ENCODE measurements at regions not wholly inside any gene's neighbourhood (a gene's known extent, or its start where the extent isn't known, plus 50 kb on each side); places are given as distances from the start of the nearest gene placed in this dataset.

DNA sequence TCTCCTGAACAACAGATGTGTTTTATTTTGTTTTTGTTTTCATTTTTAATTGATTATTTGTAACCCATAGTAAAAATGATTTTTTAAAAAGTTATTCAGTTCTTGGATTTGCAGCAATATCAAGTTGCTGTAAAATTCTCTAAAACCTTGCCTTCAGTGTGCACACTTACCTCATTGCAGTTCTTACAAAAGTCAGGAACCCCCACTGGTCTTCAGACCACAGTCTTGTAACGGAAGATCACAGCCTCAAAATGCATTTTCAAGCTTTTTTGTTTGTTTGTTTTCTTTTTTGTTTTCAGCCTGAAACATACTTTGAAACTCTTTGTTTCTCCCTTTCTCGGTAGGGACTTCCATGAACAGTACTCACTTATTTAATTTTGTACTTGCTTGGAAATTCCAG is 1012.8 kb upstream of the GYPC start:
- H3K27me3 ChIP-seq (ENCODE audit: insufficient read depth, low read length, poor library complexity, severe bottlenecking), result no peaks in the 10 kb centered on the region
- H3K9me3 ChIP-seq (ENCODE audit: insufficient read depth, low read depth, low read length), result no peaks in the 10 kb centered on the region
- H3K4me3 ChIP-seq (ENCODE audit: low read length, poor library complexity, severe bottlenecking), result no peak overlapping the region
- no peak overlapping the region for H2AFZ ChIP-seq (ENCODE audit: low read length)
- H3F3A ChIP-seq (ENCODE audit: low read depth), result no peaks in the 10 kb centered on the region
- H4K20me1 ChIP-seq (ENCODE audit: insufficient read depth, low read length, poor library complexity, severe bottlenecking), result no peaks in the 10 kb centered on the region
- no peaks in the 10 kb centered on the region for H3K79me2 ChIP-seq (ENCODE audit: insufficient read depth, low read length)
- H3K36me3 ChIP-seq (ENCODE audit: insufficient read depth, low read length), result no peaks in the 10 kb centered on the region
- H3K9me2 ChIP-seq (replicated peaks; ENCODE audit: low read depth, low read length), result no peaks in the 10 kb centered on the region
- no peak overlapping the region for H3K4me2 ChIP-seq (ENCODE audit: low read depth, low read length, poor library complexity, severe bottlenecking)
- H3K4me1 ChIP-seq (ENCODE audit: insufficient read depth, low read length, poor library complexity, severe bottlenecking), result no peaks in the 10 kb centered on the region
- no peak overlapping the region for H3K9ac ChIP-seq (ENCODE audit: low read depth, low read length, poor library complexity, severe bottlenecking)
- no peak for TF ChIP-seq EZH2phosphoT487 (IDR thresholded peaks at IDR 0.05; ENCODE audit: borderline replicate concordance)
- TF ChIP-seq, protein P1, sequence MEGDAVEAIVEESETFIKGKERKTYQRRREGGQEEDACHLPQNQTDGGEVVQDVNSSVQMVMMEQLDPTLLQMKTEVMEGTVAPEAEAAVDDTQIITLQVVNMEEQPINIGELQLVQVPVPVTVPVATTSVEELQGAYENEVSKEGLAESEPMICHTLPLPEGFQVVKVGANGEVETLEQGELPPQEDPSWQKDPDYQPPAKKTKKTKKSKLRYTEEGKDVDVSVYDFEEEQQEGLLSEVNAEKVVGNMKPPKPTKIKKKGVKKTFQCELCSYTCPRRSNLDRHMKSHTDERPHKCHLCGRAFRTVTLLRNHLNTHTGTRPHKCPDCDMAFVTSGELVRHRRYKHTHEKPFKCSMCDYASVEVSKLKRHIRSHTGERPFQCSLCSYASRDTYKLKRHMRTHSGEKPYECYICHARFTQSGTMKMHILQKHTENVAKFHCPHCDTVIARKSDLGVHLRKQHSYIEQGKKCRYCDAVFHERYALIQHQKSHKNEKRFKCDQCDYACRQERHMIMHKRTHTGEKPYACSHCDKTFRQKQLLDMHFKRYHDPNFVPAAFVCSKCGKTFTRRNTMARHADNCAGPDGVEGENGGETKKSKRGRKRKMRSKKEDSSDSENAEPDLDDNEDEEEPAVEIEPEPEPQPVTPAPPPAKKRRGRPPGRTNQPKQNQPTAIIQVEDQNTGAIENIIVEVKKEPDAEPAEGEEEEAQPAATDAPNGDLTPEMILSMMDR (conservative IDR thresholded peaks at IDR 0.05; ENCODE audit: low read length), result no peak

DNA sequence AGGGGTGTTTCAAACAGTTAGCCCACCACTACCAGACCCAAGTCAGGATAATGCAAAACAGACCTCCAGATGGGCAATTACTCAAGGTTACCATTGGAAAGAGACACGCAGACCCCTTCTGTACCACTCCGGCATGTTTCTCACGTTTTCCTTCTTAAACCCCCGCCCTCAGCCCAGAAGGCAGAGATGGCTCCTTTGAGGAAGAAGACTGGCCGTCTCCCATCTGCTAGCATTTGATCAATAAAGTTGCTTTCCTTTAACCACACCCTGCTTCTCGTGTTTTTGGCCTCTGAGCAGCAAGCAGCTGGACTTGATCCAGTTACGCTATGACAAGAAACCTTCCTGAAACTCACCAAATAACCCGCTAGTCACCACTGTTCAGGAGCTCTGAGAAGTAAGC is 1012.4 kb upstream of the GYPC start:
- no peak overlapping the region for H2AFZ ChIP-seq (ENCODE audit: low read length)
- no peaks in the 10 kb centered on the region for H3K9me2 ChIP-seq (replicated peaks; ENCODE audit: low read depth, low read length)
- no peak overlapping the region for H3K9ac ChIP-seq (ENCODE audit: low read depth, low read length, poor library complexity, severe bottlenecking)
- no peaks in the 10 kb centered on the region for H3F3A ChIP-seq (ENCODE audit: low read depth)
- no peak overlapping the region for H3K4me2 ChIP-seq (ENCODE audit: low read depth, low read length, poor library complexity, severe bottlenecking)
- no peaks in the 10 kb centered on the region for H4K20me1 ChIP-seq (ENCODE audit: insufficient read depth, low read length, poor library complexity, severe bottlenecking)
- H3K4me1 ChIP-seq (ENCODE audit: insufficient read depth, low read length, poor library complexity, severe bottlenecking), result no peaks in the 10 kb centered on the region
- H3K79me2 ChIP-seq (ENCODE audit: insufficient read depth, low read length), result no peaks in the 10 kb centered on the region
- no peaks in the 10 kb centered on the region for H3K9me3 ChIP-seq (ENCODE audit: insufficient read depth, low read depth, low read length)
- no peak for TF ChIP-seq EZH2phosphoT487 (IDR thresholded peaks at IDR 0.05; ENCODE audit: borderline replicate concordance)
- TF ChIP-seq, protein P1 (conservative IDR thresholded peaks at IDR 0.05; ENCODE audit: low read length), result no peak
- H3K4me3 ChIP-seq (ENCODE audit: low read length, poor library complexity, severe bottlenecking), result no peak overlapping the region
- H3K27me3 ChIP-seq (ENCODE audit: insufficient read depth, low read length, poor library complexity, severe bottlenecking), result no peaks in the 10 kb centered on the region
- no peaks in the 10 kb centered on the region for H3K36me3 ChIP-seq (ENCODE audit: insufficient read depth, low read length)

DNA sequence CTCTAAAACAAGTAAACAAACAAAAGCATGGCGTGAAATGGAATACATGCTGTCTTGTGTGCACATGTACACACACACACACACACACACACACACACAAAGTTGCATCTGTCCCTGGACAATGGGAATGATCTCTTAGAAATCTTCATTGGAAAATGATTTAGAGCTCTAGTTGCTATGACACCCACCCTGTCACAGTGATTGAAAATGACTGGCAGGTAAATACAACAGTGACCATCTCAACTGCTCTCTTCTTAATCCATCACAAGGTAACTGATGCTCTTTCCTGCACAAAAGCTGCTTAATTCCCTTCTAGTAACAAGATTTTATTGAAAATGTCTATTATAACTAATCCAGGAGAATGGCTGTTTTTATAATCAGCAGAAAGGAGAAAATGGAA is 1011.7 kb upstream of the GYPC start:
- no peaks in the 10 kb centered on the region for H3K4me1 ChIP-seq (ENCODE audit: insufficient read depth, low read length, poor library complexity, severe bottlenecking)
- H3K4me3 ChIP-seq (ENCODE audit: low read length, poor library complexity, severe bottlenecking), result no peak overlapping the region
- no peaks in the 10 kb centered on the region for H3F3A ChIP-seq (ENCODE audit: low read depth)
- no peak overlapping the region for H2AFZ ChIP-seq (ENCODE audit: low read length)
- TF ChIP-seq, protein P1 (conservative IDR thresholded peaks at IDR 0.05; ENCODE audit: low read length), result no peak
- no peak for TF ChIP-seq EZH2phosphoT487 (IDR thresholded peaks at IDR 0.05; ENCODE audit: borderline replicate concordance)
- no peaks in the 10 kb centered on the region for H3K36me3 ChIP-seq (ENCODE audit: insufficient read depth, low read length)
- no peaks in the 10 kb centered on the region for H3K9me2 ChIP-seq (replicated peaks; ENCODE audit: low read depth, low read length)
- no peak overlapping the region for H3K4me2 ChIP-seq (ENCODE audit: low read depth, low read length, poor library complexity, severe bottlenecking)
- H3K9ac ChIP-seq (ENCODE audit: low read depth, low read length, poor library complexity, severe bottlenecking), result no peak overlapping the region
- no peaks in the 10 kb centered on the region for H3K27me3 ChIP-seq (ENCODE audit: insufficient read depth, low read length, poor library complexity, severe bottlenecking)
- no peaks in the 10 kb centered on the region for H3K79me2 ChIP-seq (ENCODE audit: insufficient read depth, low read length)
- H3K9me3 ChIP-seq (ENCODE audit: insufficient read depth, low read depth, low read length), result no peaks in the 10 kb centered on the region
- H4K20me1 ChIP-seq (ENCODE audit: insufficient read depth, low read length, poor library complexity, severe bottlenecking), result no peaks in the 10 kb centered on the region

All from Loucy (cell line).